Hindlimb muscle (tissue), 1 donor: ENCODE measurements at regions not wholly inside any gene's neighbourhood (a gene's known extent, or its start where the extent isn't known, plus 50 kb on each side); places are given as distances from the start of the nearest gene placed in this dataset.
"Not testable (repeated sequence)": the region's sequence is repeated elsewhere in the genome, so short reads cannot be mapped to it uniquely, and the experiment has no call there.

Source experiments
- DNase-seq: peaks from one replicate; pipeline ENCODE4 v3.0.0-alpha.2; 2013

GRCh38 chr12:47478426-47478825 is 227.4 kb downstream of the RPAP3 start:
- no peak for DNase-seq

GRCh38 chr12:47473091-47473490 is 232.7 kb downstream of the RPAP3 start:
- DNase-seq = no peak

- not testable (repeated sequence) for DNase-seq
These were observed 235.5 kb downstream of the RPAP3 start for GRCh38 chr12:47470349-47470748.

- not testable (repeated sequence) for DNase-seq
These were observed 241.9 kb downstream of the RPAP3 start for GRCh38 chr12:47463918-47464317.

GRCh38 chr12:47458279-47458678 is 247.6 kb downstream of the RPAP3 start:
- no peak for DNase-seq

GRCh38 chr12:47449797-47450196 is 256.0 kb downstream of the RPAP3 start:
- no peak for DNase-seq

GRCh38 chr12:47442310-47442709 is 263.5 kb downstream of the RPAP3 start:
- DNase-seq = no peak

- no peak for DNase-seq
These were observed 264.3 kb downstream of the RPAP3 start for GRCh38 chr12:47441490-47441889.

GRCh38 chr12:47438175-47438574 is 267.7 kb downstream of the RPAP3 start:
- DNase-seq = no peak

GRCh38 chr12:47437570-47437969 is 268.3 kb downstream of the RPAP3 start:
- DNase-seq = no peak

GRCh38 chr12:47433876-47434275 is 272.0 kb downstream of the RPAP3 start:
- DNase-seq = no peak

GRCh38 chr12:47426678-47427309 is 279.0 kb downstream of the RPAP3 start:
- not testable (repeated sequence) for DNase-seq

- no peak for DNase-seq
These were observed 283.2 kb downstream of the RPAP3 start for GRCh38 chr12:47422611-47423010.

- DNase-seq = no peak
These were observed 286.3 kb downstream of the RPAP3 start for GRCh38 chr12:47419497-47419896.

GRCh38 chr12:47417955-47418354 is 287.9 kb downstream of the RPAP3 start:
- DNase-seq = no peak

GRCh38 chr12:47417121-47417520 is 288.7 kb downstream of the RPAP3 start:
- DNase-seq = no peak

- no peak for DNase-seq
These were observed 290.8 kb downstream of the RPAP3 start for GRCh38 chr12:47415054-47415453.

GRCh38 chr12:47414511-47414910 is 291.3 kb downstream of the RPAP3 start:
- DNase-seq = no peak

GRCh38 chr12:47413806-47414205 is 292.0 kb downstream of the RPAP3 start:
- DNase-seq = no peak

- DNase-seq = no peak
These were observed 293.1 kb downstream of the RPAP3 start for GRCh38 chr12:47412601-47413236.

- no peak for DNase-seq
These were observed 293.9 kb downstream of the RPAP3 start for GRCh38 chr12:47411966-47412365.

GRCh38 chr12:47410862-47411261 is 295.0 kb downstream of the RPAP3 start:
- no peak for DNase-seq

GRCh38 chr12:47410383-47410782 is 295.4 kb downstream of the RPAP3 start:
- no peak for DNase-seq

- DNase-seq = no peak
These were observed 296.4 kb downstream of the RPAP3 start for GRCh38 chr12:47409310-47409987.
